ENCODE measurements at regions not wholly inside any gene's neighbourhood (a gene's known extent, or its start where the extent isn't known, plus 50 kb on each side); places are given as distances from the start of the nearest gene placed in this dataset.

- H3K4me3 ChIP-seq (ENCODE audit: low read length in 2 of 2): no peak overlapping the region
- no peaks in the 10 kb centered on the region for H3K36me3 ChIP-seq (ENCODE audit: control insufficient read depth in 2 of 2, insufficient read depth in 2 of 2, low read length in 2 of 2)
- H3K27ac ChIP-seq (ENCODE audit: low read length): no peak overlapping the region
- no peaks in the 10 kb centered on the region for H3K27me3 ChIP-seq (ENCODE audit: control insufficient read depth in 1 of 2, insufficient read depth in 2 of 2, low read length in 2 of 2)
- no peaks in the 10 kb centered on the region for H3K4me1 ChIP-seq (ENCODE audit: control insufficient read depth, insufficient read depth, low read length)
- H3K9ac ChIP-seq (ENCODE audit: low read length in 2 of 2): no peak overlapping the region
- H3K9me3 ChIP-seq (ENCODE audit: control insufficient read depth in 2 of 2, low read length in 2 of 2): no peaks in the 10 kb centered on the region
These were observed 72.2 kb upstream of the MAP2 start for GRCh38 chr2:209351636-209352035.

DNA sequence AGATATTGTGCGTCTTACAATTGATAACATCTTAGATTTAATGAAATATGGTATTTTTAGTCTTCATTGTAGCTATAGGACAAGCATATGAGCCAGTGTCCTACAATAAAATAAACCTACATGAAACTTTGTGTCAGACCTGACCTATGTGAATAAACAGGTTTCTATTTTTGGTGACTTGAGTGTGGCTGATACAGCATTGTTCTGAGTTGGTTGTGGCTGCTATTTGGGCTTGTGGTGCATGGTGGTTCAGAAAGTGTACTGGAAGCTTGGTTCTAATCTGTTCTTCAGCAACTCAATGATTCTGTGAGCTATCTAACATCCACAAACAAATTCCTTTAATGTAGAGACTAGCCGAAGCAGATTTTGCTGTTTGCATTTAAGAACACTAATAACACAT is 64.9 kb upstream of the MAP2 start:
- Histone ChIP-seq H3K27me3 (ENCODE audit: control insufficient read depth in 1 of 2, insufficient read depth in 2 of 2, low read length in 2 of 2) (no peaks in the 10 kb centered on the region), H3K9me3 (ENCODE audit: control insufficient read depth in 2 of 2, low read length in 2 of 2) (no peaks in the 10 kb centered on the region), H3K27ac (ENCODE audit: low read length) (no peak overlapping the region), H3K36me3 (ENCODE audit: control insufficient read depth in 2 of 2, insufficient read depth in 2 of 2, low read length in 2 of 2) (no peaks in the 10 kb centered on the region), H3K4me3 (ENCODE audit: low read length in 2 of 2) (no peak overlapping the region), H3K9ac (ENCODE audit: low read length in 2 of 2) (no peak overlapping the region), H3K4me1 (ENCODE audit: control insufficient read depth, insufficient read depth, low read length) (no peaks in the 10 kb centered on the region)

GRCh38 chr2:209367075-209367747 is 56.6 kb upstream of the MAP2 start:
- Histone ChIP-seq H3K9me3 (ENCODE audit: control insufficient read depth in 2 of 2, low read length in 2 of 2) (no peaks in the 10 kb centered on the region), H3K27me3 (ENCODE audit: control insufficient read depth in 1 of 2, insufficient read depth in 2 of 2, low read length in 2 of 2) (peaks cover 0 to 3% of the 10 kb centered on the region in 2 donors), H3K4me3 (ENCODE audit: low read length in 2 of 2) (no peak overlapping the region), H3K9ac (ENCODE audit: low read length in 2 of 2) (no peak overlapping the region), H3K27ac (ENCODE audit: low read length) (no peak overlapping the region), H3K4me1 (ENCODE audit: control insufficient read depth, insufficient read depth, low read length) (no peaks in the 10 kb centered on the region), H3K36me3 (ENCODE audit: control insufficient read depth in 2 of 2, insufficient read depth in 2 of 2, low read length in 2 of 2) (no peaks in the 10 kb centered on the region)

- H3K36me3 ChIP-seq (ENCODE audit: control insufficient read depth in 2 of 2, insufficient read depth in 2 of 2, low read length in 2 of 2): no peaks in the 10 kb centered on the region
- H3K27me3 ChIP-seq (ENCODE audit: control insufficient read depth in 1 of 2, insufficient read depth in 2 of 2, low read length in 2 of 2): peaks cover 0 to 3% of the 10 kb centered on the region in 2 donors
- H3K4me3 ChIP-seq (ENCODE audit: low read length in 2 of 2): no peak overlapping the region
- H3K27ac ChIP-seq (ENCODE audit: low read length): no peak overlapping the region
- H3K4me1 ChIP-seq (ENCODE audit: control insufficient read depth, insufficient read depth, low read length): no peaks in the 10 kb centered on the region
- no peak overlapping the region for H3K9ac ChIP-seq (ENCODE audit: low read length in 2 of 2)
- no peaks in the 10 kb centered on the region for H3K9me3 ChIP-seq (ENCODE audit: control insufficient read depth in 2 of 2, low read length in 2 of 2)
These were observed 55.4 kb upstream of the MAP2 start for GRCh38 chr2:209368406-209368805.

DNA sequence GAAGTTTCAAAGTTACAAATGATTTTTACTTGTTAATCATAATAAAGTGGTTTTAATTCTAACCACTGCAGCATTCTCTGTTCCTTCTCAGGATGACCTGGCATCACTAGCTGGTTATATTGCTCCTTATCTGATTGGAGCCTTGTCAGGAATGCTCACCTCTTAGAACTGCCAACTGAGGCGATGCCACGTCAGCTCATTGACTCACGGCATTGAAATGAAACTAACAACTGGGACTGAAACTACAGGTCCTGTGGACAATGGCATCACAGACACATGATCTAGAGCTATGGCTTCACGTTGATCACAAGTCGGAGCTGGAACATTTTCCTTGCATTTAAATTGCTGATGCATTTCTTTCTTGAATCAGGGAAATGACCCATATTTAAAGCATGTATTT is 54.9 kb upstream of the MAP2 start:
- Histone ChIP-seq H3K27me3 (ENCODE audit: control insufficient read depth in 1 of 2, insufficient read depth in 2 of 2, low read length in 2 of 2) (peaks cover 0 to 3% of the 10 kb centered on the region in 2 donors), H3K36me3 (ENCODE audit: control insufficient read depth in 2 of 2, insufficient read depth in 2 of 2, low read length in 2 of 2) (no peaks in the 10 kb centered on the region), H3K4me1 (ENCODE audit: control insufficient read depth, insufficient read depth, low read length) (no peaks in the 10 kb centered on the region), H3K4me3 (ENCODE audit: low read length in 2 of 2) (peak overlapping the region in 1 of 2 donors; percentile 23), H3K9me3 (ENCODE audit: control insufficient read depth in 2 of 2, low read length in 2 of 2) (no peaks in the 10 kb centered on the region), H3K9ac (ENCODE audit: low read length in 2 of 2) (no peak overlapping the region), H3K27ac (ENCODE audit: low read length) (no peak overlapping the region)

DNA sequence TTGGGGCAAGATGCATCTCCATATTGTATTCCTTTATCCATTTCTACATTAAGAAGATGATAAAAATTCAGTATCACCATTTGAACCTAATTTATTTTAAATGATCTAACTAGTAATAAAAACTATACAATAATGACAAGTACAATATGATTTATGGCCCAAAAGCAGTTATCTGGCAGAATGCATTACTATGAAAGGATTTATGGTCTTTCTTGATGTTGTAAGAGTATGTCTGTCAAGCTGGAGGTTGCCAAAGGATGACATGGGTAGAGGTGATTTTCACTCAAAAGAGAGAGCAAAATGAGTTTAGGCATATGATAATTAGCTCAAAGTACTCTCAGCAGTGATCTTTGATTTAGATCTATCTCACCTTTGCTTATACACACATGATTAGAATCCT is 54.2 kb upstream of the MAP2 start:
- H3K27me3 ChIP-seq (ENCODE audit: control insufficient read depth in 1 of 2, insufficient read depth in 2 of 2, low read length in 2 of 2): peaks cover 0 to 3% of the 10 kb centered on the region in 2 donors
- H3K9me3 ChIP-seq (ENCODE audit: control insufficient read depth in 2 of 2, low read length in 2 of 2): no peaks in the 10 kb centered on the region
- H3K4me1 ChIP-seq (ENCODE audit: control insufficient read depth, insufficient read depth, low read length): no peaks in the 10 kb centered on the region
- H3K27ac ChIP-seq (ENCODE audit: low read length): no peak overlapping the region
- H3K4me3 ChIP-seq (ENCODE audit: low read length in 2 of 2): no peak overlapping the region
- no peak overlapping the region for H3K9ac ChIP-seq (ENCODE audit: low read length in 2 of 2)
- no peaks in the 10 kb centered on the region for H3K36me3 ChIP-seq (ENCODE audit: control insufficient read depth in 2 of 2, insufficient read depth in 2 of 2, low read length in 2 of 2)

DNA sequence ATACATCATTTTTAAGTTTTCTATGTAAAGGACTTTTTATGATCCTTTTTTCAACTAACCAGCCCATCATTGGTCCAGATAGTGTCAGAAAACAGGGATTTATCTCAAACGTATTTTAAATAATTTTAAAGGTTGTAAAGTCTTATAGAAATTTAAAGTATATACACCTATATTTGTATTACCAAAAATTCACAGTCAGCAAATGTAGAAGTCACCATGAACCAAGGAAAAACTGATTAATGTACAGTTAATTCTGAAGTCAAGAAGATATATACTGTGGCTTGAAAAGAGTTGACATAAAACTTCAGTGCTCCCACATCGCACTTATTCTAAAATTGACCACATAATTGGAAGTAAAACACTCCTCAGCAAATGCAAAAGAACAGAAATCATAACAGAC is 52.4 kb upstream of the MAP2 start:
- Histone ChIP-seq H3K9ac (ENCODE audit: low read length in 2 of 2) (no peak overlapping the region), H3K36me3 (ENCODE audit: control insufficient read depth in 2 of 2, insufficient read depth in 2 of 2, low read length in 2 of 2) (no peaks in the 10 kb centered on the region), H3K27me3 (ENCODE audit: control insufficient read depth in 1 of 2, insufficient read depth in 2 of 2, low read length in 2 of 2) (peaks cover 0 to 3% of the 10 kb centered on the region in 2 donors), H3K4me3 (ENCODE audit: low read length in 2 of 2) (no peak overlapping the region), H3K9me3 (ENCODE audit: control insufficient read depth in 2 of 2, low read length in 2 of 2) (no peaks in the 10 kb centered on the region), H3K4me1 (ENCODE audit: control insufficient read depth, insufficient read depth, low read length) (no peaks in the 10 kb centered on the region), H3K27ac (ENCODE audit: low read length) (no peak overlapping the region)
